ENCODE measurements at regions not wholly inside any gene's neighbourhood (a gene's known extent, or its start where the extent isn't known, plus 50 kb on each side); places are given as distances from the start of the nearest gene placed in this dataset.

- TF ChIP-seq ISL1 (CRISPR knock-in tag; IDR thresholded peaks at IDR 0.05) (no peak), PATZ1 (CRISPR knock-in tag; IDR thresholded peaks at IDR 0.05; ENCODE audit: borderline replicate concordance) (no peak), POU6F1 (CRISPR knock-in tag; IDR thresholded peaks at IDR 0.05; ENCODE audit: borderline replicate concordance, low read depth) (no peak), OSR1 (CRISPR knock-in tag; IDR thresholded peaks at IDR 0.05) (no peak), TOX (CRISPR knock-in tag; IDR thresholded peaks at IDR 0.05; ENCODE audit: borderline replicate concordance) (no peak), ZNF8 (CRISPR knock-in tag; IDR thresholded peaks at IDR 0.05) (no peak), TCF4 (CRISPR knock-in tag; IDR thresholded peaks at IDR 0.05; ENCODE audit: borderline replicate concordance) (no peak), CSRNP3 (CRISPR knock-in tag; IDR thresholded peaks at IDR 0.05) (no peak), ZC3H10 (CRISPR knock-in tag; IDR thresholded peaks at IDR 0.05) (no peak), ZFP30 (CRISPR knock-in tag; IDR thresholded peaks at IDR 0.05) (no peak)
Observed at GRCh38 chr18:1559563-1559962, 654.9 kb downstream of the ADCYAP1 start.

All from SK-N-SH treated with all-trans-retinoic acid at 6 μM for 48 hours (cell line).